ENCODE measurements at regions not wholly inside any gene's neighbourhood (a gene's known extent, or its start where the extent isn't known, plus 50 kb on each side); places are given as distances from the start of the nearest gene placed in this dataset.

DNA sequence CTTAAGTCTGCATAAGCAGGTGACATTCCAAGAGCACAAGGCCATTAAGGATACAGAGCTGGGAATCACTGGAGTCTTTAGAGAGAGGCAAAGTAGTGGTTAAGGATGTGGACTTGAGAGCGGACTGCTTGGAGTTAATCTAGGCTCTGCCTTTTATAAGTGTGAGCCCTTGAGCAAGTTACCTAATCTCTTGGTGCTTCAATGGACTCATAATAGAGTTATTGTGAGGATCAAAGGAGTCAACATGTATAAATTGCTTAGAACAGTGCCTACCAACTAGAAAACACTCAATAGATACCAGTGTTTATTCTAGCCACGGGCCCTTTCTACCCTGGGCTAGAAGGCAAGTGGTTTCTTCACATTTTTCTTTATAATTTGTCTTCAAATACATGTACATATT is 819.4 kb downstream of the NR2F1-AS1 start:
- H3K4me1 Mint-ChIP-seq (ENCODE audit: low read depth): no peaks in the 10 kb centered on the region
- no peak overlapping the region for H3K4me3 Mint-ChIP-seq
- H3K27ac Mint-ChIP-seq: no peak overlapping the region
- no peak for DNase-seq (ENCODE audit: low spot score)
- H3K9me3 Mint-ChIP-seq: no peaks in the 10 kb centered on the region
- no peaks in the 10 kb centered on the region for H3K27me3 Mint-ChIP-seq (ENCODE audit: low read depth)
- no peaks in the 10 kb centered on the region for H3K36me3 Mint-ChIP-seq (ENCODE audit: low read depth)

DNA sequence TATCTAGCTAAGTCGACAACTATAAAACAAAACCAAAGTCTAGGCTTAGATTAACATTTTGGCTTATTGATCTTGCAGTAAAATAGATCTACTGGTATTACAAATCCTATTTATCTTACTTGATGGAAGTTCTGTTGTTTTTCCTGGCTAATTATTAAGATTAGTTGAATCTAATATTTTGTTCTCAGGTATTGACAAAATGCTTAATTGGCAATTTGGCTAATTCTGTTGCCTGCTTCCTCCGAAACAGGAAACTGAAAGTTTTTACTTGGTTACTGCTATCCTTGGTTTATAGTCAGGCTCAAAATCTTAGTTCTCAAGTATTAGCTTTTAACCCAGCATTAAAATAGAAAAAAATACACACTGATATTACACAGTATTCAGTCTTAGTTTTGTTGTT is 820.5 kb downstream of the NR2F1-AS1 start:
- Mint-ChIP-seq H3K27me3 (ENCODE audit: low read depth) (no peaks in the 10 kb centered on the region), H3K9me3 (no peaks in the 10 kb centered on the region), H3K36me3 (ENCODE audit: low read depth) (no peaks in the 10 kb centered on the region), H3K4me3 (no peak overlapping the region), H3K27ac (no peak overlapping the region), H3K4me1 (ENCODE audit: low read depth) (no peaks in the 10 kb centered on the region)
- DNase-seq (ENCODE audit: low spot score): no peak

DNA sequence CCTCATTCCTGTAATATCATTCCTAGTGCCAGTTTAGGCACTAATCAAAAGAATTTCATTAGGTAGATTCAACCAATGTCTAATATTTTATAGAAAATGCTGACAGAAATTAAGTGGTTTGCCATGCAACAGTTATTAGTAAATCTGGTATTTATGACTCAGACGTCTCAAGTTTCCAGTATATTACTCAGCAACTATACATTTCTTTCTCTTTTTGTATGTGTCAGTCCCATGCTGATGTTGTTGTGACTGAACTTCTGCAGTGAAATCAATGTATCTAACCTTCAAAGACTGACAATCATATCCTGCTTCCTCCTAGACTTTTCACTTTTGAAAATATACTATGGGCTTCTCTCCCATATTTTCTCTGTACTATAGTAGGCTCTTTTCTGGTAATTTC is 822.5 kb downstream of the NR2F1-AS1 start:
- H3K4me3 Mint-ChIP-seq: no peak overlapping the region
- H3K36me3 Mint-ChIP-seq (ENCODE audit: low read depth): no peaks in the 10 kb centered on the region
- DNase-seq (ENCODE audit: low spot score): no peak
- H3K27ac Mint-ChIP-seq: no peak overlapping the region
- H3K9me3 Mint-ChIP-seq: no peaks in the 10 kb centered on the region
- H3K4me1 Mint-ChIP-seq (ENCODE audit: low read depth): no peaks in the 10 kb centered on the region
- no peaks in the 10 kb centered on the region for H3K27me3 Mint-ChIP-seq (ENCODE audit: low read depth)

DNA sequence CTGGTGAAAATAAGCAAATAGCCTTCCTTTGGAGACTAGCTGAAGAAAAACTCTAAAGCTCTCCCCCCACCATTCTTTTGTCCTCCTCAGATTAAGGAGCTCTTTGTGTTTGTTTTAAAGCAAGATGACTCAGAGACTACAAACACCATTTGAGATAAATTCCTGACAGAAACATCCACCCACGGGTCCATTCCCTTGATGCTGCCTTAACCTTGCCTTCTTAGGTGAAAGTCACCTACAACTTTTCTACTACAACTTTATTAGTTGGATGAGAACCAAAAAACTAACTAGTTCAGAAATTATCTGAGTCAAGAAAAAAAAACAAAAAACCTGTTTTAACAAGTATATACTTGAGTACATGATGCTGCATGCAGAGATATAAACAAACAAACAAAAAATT is 831.1 kb downstream of the NR2F1-AS1 start:
- Mint-ChIP-seq H3K27me3 (ENCODE audit: low read depth) (no peaks in the 10 kb centered on the region), H3K4me3 (no peak overlapping the region), H3K36me3 (ENCODE audit: low read depth) (no peaks in the 10 kb centered on the region), H3K4me1 (ENCODE audit: low read depth) (no peaks in the 10 kb centered on the region), H3K9me3 (no peaks in the 10 kb centered on the region), H3K27ac (no peak overlapping the region)
- no peak for DNase-seq (ENCODE audit: low spot score)

DNA sequence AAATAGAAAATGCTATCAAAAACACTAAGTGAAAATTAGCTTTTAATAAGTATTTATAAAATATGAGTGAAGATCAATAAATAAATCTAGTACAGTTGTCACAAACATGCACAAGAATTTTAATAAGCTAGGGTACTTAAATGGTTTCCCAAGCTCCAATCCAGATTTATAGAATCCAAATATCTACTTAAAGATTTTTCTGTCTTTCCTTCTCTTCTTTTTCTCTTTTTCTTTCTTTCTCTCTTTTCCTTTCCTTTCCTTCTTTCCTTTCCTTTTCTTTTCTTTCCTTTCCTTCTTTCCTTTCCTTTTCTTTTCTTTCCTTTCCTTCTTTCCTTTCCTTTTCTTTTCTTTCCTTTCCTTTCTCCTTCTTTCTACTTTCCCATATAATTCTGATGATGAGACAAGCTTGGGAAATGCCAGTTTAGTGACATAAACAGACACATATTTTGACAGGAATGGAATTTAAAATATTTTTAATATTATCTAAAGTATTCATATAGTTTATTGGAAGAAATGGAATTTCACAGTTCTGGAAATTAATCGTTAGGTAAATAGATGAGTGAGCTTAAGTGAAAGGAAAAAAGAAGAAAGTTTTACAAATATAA is 832.8 kb downstream of the NR2F1-AS1 start:
- H3K9me3 Mint-ChIP-seq: no peaks in the 10 kb centered on the region
- DNase-seq (ENCODE audit: low spot score): no peak
- H3K4me1 Mint-ChIP-seq (ENCODE audit: low read depth): no peaks in the 10 kb centered on the region
- no peaks in the 10 kb centered on the region for H3K27me3 Mint-ChIP-seq (ENCODE audit: low read depth)
- H3K36me3 Mint-ChIP-seq (ENCODE audit: low read depth): no peaks in the 10 kb centered on the region
- no peak overlapping the region for H3K4me3 Mint-ChIP-seq
- no peak overlapping the region for H3K27ac Mint-ChIP-seq

DNA sequence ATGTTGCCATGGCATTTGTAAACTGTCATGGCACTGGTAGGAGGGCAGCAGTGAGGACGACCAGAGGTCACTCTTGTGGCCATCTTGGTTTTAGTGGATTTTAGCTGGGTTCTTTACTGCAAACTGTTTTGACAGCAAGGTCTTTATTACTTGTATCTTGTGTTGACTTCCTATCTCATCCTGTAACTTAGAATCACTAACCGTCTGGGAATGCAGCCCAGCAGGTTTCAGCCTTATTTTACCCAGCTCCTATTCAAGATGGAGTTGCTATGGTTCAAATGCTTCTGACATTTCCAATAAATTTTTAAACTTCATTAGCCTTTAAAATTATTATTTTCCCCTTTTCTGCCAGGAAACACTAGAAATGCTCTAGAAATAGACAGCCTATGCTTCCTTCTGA is 839.1 kb downstream of the NR2F1-AS1 start:
- H3K36me3 Mint-ChIP-seq (ENCODE audit: low read depth): no peaks in the 10 kb centered on the region
- H3K4me1 Mint-ChIP-seq (ENCODE audit: low read depth): no peaks in the 10 kb centered on the region
- DNase-seq (ENCODE audit: low spot score): no peak
- H3K27me3 Mint-ChIP-seq (ENCODE audit: low read depth): no peaks in the 10 kb centered on the region
- no peak overlapping the region for H3K27ac Mint-ChIP-seq
- no peak overlapping the region for H3K4me3 Mint-ChIP-seq
- peaks cover 5% of the 10 kb centered on the region for H3K9me3 Mint-ChIP-seq

DNA sequence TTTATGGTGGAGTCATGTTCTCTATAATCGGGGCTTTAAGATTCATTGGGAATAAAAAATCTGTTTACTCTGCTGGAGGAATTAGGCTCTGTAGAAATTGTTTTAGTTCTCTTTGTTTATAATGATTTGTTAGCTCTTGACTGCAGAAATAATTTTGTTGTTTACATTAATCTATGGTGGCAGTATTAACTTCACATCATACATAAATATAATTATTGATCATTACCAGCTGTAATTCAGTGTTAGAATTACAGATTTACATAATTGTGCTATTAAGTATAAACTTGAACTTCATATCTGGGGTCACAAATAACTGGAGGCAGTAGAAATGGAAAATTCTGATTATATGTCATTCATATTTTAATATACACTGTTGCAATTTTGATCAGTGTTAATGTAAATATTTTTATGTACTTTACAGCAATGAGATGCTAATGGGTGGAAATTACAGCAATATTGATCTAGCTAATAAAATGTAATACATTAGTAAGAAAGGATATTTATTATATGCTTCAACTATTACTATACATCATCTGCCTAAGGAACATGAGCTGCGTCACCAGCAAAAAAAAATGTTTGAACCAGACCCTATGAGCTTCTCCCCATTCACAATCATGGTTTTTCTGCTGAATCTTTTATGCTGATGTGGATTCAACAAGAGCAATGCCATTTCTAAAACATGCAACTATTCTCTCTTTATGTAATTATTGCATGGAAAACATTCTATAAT is 846.6 kb downstream of the NR2F1-AS1 start:
- H3K4me3 Mint-ChIP-seq: no peak overlapping the region
- DNase-seq (ENCODE audit: low spot score): no peak
- H3K4me1 Mint-ChIP-seq (ENCODE audit: low read depth): no peaks in the 10 kb centered on the region
- peaks cover 9% of the 10 kb centered on the region for H3K9me3 Mint-ChIP-seq
- H3K27ac Mint-ChIP-seq: no peak overlapping the region
- H3K27me3 Mint-ChIP-seq (ENCODE audit: low read depth): no peaks in the 10 kb centered on the region
- H3K36me3 Mint-ChIP-seq (ENCODE audit: low read depth): no peaks in the 10 kb centered on the region

DNA sequence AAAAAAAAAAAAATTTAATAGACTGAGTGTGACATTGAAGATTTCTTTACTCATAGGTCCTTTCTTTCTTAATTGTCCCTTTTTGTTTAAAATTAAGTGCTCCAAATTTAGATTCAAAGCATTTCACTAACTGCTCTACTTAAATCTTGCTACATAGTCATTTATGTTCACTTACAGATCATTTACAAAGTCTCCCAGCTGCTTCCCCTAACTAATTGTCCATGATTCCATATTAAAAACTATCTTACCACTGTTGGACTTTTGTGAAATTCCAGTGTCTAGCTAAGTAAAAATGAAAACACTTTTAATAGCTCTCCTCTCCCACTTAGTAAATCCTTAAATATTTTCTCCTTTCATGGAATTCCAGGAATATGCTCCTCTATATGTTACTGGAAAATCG is 850.5 kb downstream of the NR2F1-AS1 start:
- Mint-ChIP-seq H3K4me1 (ENCODE audit: low read depth) (no peaks in the 10 kb centered on the region), H3K9me3 (no peaks in the 10 kb centered on the region), H3K4me3 (no peak overlapping the region), H3K27ac (no peak overlapping the region), H3K36me3 (ENCODE audit: low read depth) (no peaks in the 10 kb centered on the region), H3K27me3 (ENCODE audit: low read depth) (no peaks in the 10 kb centered on the region)
- DNase-seq (ENCODE audit: low spot score): no peak

DNA sequence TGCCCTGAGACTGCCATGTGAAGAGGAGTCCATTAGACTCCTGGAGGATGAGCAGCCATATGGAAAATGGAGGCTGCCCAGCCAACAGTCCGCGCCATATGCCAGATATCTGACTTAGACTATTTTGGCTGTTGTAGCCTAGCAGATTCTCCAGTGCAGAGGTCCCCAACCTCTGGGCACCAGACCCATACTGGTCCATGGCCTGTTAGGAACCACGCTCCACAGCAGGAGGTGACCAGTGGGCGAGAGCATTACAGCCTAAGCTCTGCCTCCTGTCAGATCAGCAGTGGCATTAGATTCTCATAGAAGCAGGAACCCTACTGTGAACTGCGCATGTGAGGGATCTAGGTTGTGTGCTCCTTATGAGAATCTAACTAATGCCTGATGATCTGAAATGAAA is 851.9 kb downstream of the NR2F1-AS1 start:
- no peaks in the 10 kb centered on the region for H3K36me3 Mint-ChIP-seq (ENCODE audit: low read depth)
- no peak for DNase-seq (ENCODE audit: low spot score)
- H3K4me1 Mint-ChIP-seq (ENCODE audit: low read depth): no peaks in the 10 kb centered on the region
- peaks cover 4% of the 10 kb centered on the region for H3K9me3 Mint-ChIP-seq
- no peak overlapping the region for H3K4me3 Mint-ChIP-seq
- H3K27ac Mint-ChIP-seq: no peak overlapping the region
- H3K27me3 Mint-ChIP-seq (ENCODE audit: low read depth): no peaks in the 10 kb centered on the region

DNA sequence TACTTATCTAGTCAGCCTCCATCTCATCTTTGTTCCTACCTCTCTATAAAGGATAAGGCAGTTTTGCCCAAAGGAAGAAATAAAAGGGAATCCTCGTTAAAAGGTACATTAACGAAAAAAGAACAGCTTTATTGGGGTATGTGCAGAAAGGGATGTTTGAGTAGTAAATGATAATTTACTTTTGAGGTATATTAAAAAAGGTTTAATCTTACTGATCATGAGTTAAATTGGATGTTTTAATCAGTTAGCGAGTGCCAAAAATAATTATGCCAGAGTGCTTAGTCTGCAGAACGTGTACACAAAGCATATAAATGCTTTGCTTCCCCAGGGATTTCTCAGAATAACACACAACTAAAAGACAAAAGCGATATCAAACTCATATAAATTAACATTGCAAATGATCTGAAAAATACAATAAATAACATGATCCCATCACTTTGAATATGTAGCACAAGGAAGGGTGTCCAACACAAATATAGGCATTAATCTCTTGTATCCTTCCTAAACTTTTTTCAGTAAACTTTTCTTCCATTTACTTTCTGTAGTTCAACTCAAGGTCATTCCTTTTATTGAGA is 865.0 kb downstream of the NR2F1-AS1 start:
- Mint-ChIP-seq H3K36me3 (ENCODE audit: low read depth) (no peaks in the 10 kb centered on the region), H3K4me3 (no peak overlapping the region), H3K4me1 (ENCODE audit: low read depth) (no peaks in the 10 kb centered on the region), H3K27me3 (ENCODE audit: low read depth) (no peaks in the 10 kb centered on the region), H3K9me3 (no peaks in the 10 kb centered on the region), H3K27ac (no peak overlapping the region)
- DNase-seq (ENCODE audit: low spot score): no peak

DNA sequence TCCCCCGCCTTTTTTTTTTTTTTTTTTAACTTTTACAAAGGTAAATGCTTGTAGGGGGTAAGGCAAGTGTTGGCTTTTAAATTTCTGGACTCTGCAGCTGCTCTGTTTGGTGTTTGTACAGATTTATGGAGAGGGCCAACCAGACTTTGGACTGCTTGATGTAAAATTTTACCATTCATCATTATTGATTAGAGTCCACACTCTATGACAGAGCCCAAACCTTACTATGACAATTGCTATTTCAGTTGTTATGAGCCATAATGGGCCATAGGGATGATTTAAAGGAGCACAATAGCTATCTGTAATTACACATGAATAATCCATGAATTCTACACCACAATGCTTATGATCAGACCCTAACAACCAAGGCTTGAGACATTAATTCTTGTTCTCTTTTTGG is 867.2 kb downstream of the NR2F1-AS1 start:
- Mint-ChIP-seq H3K36me3 (ENCODE audit: low read depth) (no peaks in the 10 kb centered on the region), H3K4me3 (no peak overlapping the region), H3K27me3 (ENCODE audit: low read depth) (no peaks in the 10 kb centered on the region), H3K27ac (no peak overlapping the region), H3K4me1 (ENCODE audit: low read depth) (no peaks in the 10 kb centered on the region), H3K9me3 (no peaks in the 10 kb centered on the region)
- no peak for DNase-seq (ENCODE audit: low spot score)

DNA sequence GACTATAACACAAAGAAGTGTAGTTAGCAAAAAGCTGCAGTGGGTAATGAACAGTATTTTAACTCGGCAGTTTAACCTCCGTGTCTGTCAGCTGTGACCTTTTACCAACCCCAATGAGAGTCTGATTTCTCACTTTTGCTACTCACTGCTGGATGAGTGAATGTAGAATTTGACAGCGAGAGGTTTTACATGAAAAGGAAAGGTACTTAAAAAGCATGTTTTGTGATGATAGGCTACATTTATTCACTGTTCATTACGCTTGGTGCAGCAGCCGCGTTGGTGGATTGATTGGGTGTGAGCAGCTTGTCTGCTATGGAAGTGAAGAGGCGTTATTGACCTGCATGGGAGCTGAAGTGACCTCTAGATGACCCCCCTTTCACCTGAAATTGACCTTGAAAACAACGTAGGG is 867.7 kb downstream of the NR2F1-AS1 start:
- Mint-ChIP-seq H3K36me3 (ENCODE audit: low read depth) (no peaks in the 10 kb centered on the region), H3K4me3 (no peak overlapping the region), H3K27ac (no peak overlapping the region), H3K4me1 (ENCODE audit: low read depth) (no peaks in the 10 kb centered on the region), H3K9me3 (no peaks in the 10 kb centered on the region), H3K27me3 (ENCODE audit: low read depth) (no peaks in the 10 kb centered on the region)
- DNase-seq (ENCODE audit: low spot score): no peak

DNA sequence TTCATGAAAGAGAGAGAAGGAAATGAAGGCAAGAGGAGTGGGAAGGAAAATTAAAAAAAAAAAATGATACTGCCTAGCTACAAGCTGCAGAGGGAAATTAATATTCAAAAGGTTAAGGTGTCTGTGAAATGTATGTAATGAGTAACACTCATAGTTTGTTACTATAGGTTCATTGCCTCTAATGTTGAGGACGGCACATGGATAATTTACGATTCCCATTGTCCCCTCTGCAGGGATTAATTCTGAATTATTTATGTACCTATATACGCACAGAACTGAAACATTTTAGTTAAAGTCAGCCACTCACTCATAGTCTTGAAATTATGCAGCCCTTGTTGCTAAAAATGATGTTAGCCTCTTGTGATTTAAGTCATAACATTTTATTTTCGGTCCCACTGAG is 869.1 kb downstream of the NR2F1-AS1 start:
- DNase-seq (ENCODE audit: low spot score): no peak
- H3K9me3 Mint-ChIP-seq: no peaks in the 10 kb centered on the region
- H3K27ac Mint-ChIP-seq: no peak overlapping the region
- no peaks in the 10 kb centered on the region for H3K4me1 Mint-ChIP-seq (ENCODE audit: low read depth)
- H3K27me3 Mint-ChIP-seq (ENCODE audit: low read depth): no peaks in the 10 kb centered on the region
- no peak overlapping the region for H3K4me3 Mint-ChIP-seq
- no peaks in the 10 kb centered on the region for H3K36me3 Mint-ChIP-seq (ENCODE audit: low read depth)

DNA sequence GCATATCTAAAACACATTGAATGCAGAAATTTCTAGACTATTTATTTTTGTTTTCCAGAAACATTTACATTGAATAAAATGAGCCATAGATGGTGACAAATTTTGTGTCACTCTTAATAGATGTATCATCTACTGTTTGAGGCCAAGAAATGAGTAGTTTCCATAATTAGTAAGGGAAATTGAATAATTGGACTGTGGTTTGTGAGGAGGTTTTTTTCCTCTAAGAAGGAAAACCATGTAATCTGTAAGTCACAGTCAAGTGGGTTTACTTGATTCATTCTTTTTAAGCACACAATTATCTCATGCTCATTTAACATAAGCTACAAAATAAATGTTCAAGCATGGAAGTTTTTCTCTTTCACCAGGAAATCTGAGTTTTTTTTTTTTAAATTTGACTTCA is 876.4 kb downstream of the NR2F1-AS1 start:
- no peak overlapping the region for H3K27ac Mint-ChIP-seq

DNA sequence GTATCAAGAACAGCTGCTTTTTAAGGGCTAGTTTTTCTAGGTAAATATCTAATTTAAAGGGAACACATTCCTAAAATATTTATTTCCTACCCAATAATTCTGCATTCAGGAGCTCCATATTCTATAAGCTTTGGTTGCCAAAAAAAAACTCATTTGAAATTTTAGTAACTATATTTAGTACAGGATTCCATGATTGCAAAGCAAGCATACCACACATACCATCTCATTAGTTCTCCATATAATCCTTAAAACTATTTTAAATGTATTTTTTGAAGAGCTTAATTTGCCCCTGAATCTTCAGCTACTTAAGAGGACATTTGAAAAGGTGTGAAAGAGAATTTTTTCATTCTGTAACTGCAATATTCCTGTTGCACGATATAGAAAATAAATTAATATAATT is 877.0 kb downstream of the NR2F1-AS1 start:
- no peak overlapping the region for H3K4me3 Mint-ChIP-seq
- no peaks in the 10 kb centered on the region for H3K36me3 Mint-ChIP-seq (ENCODE audit: low read depth)
- no peaks in the 10 kb centered on the region for H3K4me1 Mint-ChIP-seq (ENCODE audit: low read depth)
- no peaks in the 10 kb centered on the region for H3K27me3 Mint-ChIP-seq (ENCODE audit: low read depth)
- no peak for DNase-seq (ENCODE audit: low spot score)
- H3K27ac Mint-ChIP-seq: no peak overlapping the region
- H3K9me3 Mint-ChIP-seq: no peaks in the 10 kb centered on the region

More for the DNA sequence above, 876.4 kb downstream of the NR2F1-AS1 start:
- H3K27me3 Mint-ChIP-seq (ENCODE audit: low read depth): no peaks in the 10 kb centered on the region
- H3K36me3 Mint-ChIP-seq (ENCODE audit: low read depth): no peaks in the 10 kb centered on the region
- H3K4me1 Mint-ChIP-seq (ENCODE audit: low read depth): no peaks in the 10 kb centered on the region
- no peak overlapping the region for H3K4me3 Mint-ChIP-seq
- no peak for DNase-seq (ENCODE audit: low spot score)
- H3K9me3 Mint-ChIP-seq: no peaks in the 10 kb centered on the region
